OCI-LY3 (cell line): ENCODE measurements at regions not wholly inside any gene's neighbourhood (a gene's known extent, or its start where the extent isn't known, plus 50 kb on each side); places are given as distances from the start of the nearest gene placed in this dataset.

Experiments used
- EZH2phosphoT487 ChIP-seq: fragments of 200-600 bp; shearing (Covaris generic); IDR thresholded peaks from 2 replicates; pipeline ENCODE4 v1.6.1; 2018; ENCODE audit warnings: antibody characterized with exemption, mixed run types, low read depth
- TF ChIP-seq, protein P1 (sequence below): fragments of 200-600, 300-600 bp; sonication (generic); IDR thresholded peaks from 2 replicates; pipeline ENCODE4 v1.5.1; 2014; ENCODE audit warnings: antibody characterized with exemption, low read length, low read depth

DNA sequence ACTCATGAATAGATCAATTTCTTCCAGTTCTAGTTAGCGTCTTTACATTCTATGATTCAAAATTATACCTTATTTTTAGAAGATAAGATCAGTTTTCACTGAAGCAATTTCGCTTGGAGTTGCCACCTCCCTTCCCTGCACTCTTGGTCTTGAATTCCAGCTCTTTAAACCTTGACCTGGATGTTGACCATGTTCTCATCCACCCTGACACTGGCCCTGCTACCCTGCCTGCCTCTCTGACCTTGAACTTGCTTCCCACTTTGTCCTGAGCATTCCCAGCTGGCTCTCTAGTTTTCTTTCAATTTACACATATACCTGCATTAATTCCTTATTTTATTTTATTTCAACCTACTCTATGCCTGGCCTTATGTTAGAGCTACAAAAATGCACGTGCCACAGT lies 274.9 kb upstream of the IGFBP3 start:
- TF ChIP-seq, protein P1, sequence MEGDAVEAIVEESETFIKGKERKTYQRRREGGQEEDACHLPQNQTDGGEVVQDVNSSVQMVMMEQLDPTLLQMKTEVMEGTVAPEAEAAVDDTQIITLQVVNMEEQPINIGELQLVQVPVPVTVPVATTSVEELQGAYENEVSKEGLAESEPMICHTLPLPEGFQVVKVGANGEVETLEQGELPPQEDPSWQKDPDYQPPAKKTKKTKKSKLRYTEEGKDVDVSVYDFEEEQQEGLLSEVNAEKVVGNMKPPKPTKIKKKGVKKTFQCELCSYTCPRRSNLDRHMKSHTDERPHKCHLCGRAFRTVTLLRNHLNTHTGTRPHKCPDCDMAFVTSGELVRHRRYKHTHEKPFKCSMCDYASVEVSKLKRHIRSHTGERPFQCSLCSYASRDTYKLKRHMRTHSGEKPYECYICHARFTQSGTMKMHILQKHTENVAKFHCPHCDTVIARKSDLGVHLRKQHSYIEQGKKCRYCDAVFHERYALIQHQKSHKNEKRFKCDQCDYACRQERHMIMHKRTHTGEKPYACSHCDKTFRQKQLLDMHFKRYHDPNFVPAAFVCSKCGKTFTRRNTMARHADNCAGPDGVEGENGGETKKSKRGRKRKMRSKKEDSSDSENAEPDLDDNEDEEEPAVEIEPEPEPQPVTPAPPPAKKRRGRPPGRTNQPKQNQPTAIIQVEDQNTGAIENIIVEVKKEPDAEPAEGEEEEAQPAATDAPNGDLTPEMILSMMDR = no peak
- no peak for TF ChIP-seq EZH2phosphoT487
